Activated naive CD4-positive, alpha-beta T cell (primary cell): ENCODE measurements at regions not wholly inside any gene's neighbourhood (a gene's known extent, or its start where the extent isn't known, plus 50 kb on each side); places are given as distances from the start of the nearest gene placed in this dataset.

Experiments used
- DNase-seq, 4 experiments: peaks; one replicate each; lab custom pipeline; 2025; lab: John Stamatoyannopoulos, UW

- no peak for DNase-seq
These were observed 178.3 kb upstream of the ZIC3 start for GRCh38 chrX:137387646-137388045.

GRCh38 chrX:137366018-137366633 lies 199.8 kb upstream of the ZIC3 start:
- no peak for DNase-seq

GRCh38 chrX:137363559-137363958 lies 202.4 kb upstream of the ZIC3 start:
- DNase-seq = no peak

- DNase-seq = no peak
These were observed 203.3 kb upstream of the ZIC3 start for GRCh38 chrX:137362583-137362982.

GRCh38 chrX:137354851-137355250 lies 211.1 kb upstream of the ZIC3 start:
- DNase-seq = no peak

- DNase-seq = no peak
These were observed 212.5 kb upstream of the ZIC3 start for GRCh38 chrX:137353404-137353803.

GRCh38 chrX:137352101-137352660 lies 213.7 kb upstream of the ZIC3 start:
- no peak for DNase-seq

GRCh38 chrX:137342969-137343368 lies 223.0 kb upstream of the ZIC3 start:
- no peak for DNase-seq

GRCh38 chrX:137313627-137314026 lies 252.3 kb upstream of the ZIC3 start:
- DNase-seq = no peak

- no peak for DNase-seq
These were observed 260.5 kb upstream of the ZIC3 start for GRCh38 chrX:137305404-137305803.

GRCh38 chrX:137297167-137297566 lies 263.4 kb upstream of the GPR101 start:
- no peak for DNase-seq

- DNase-seq = no peak
These were observed 256.2 kb upstream of the GPR101 start for GRCh38 chrX:137290011-137290410.

GRCh38 chrX:137287191-137287590 lies 253.4 kb upstream of the GPR101 start:
- no peak for DNase-seq

- DNase-seq = no peak
These were observed 252.6 kb upstream of the GPR101 start for GRCh38 chrX:137286423-137286822.

GRCh38 chrX:137278825-137279224 lies 245.0 kb upstream of the GPR101 start:
- no peak for DNase-seq

GRCh38 chrX:137263374-137263773 lies 229.6 kb upstream of the GPR101 start:
- DNase-seq = no peak

- no peak for DNase-seq
These were observed 211.4 kb upstream of the GPR101 start for GRCh38 chrX:137245183-137245582.

GRCh38 chrX:137236837-137237236 lies 203.0 kb upstream of the GPR101 start:
- DNase-seq = no peak

- no peak for DNase-seq
These were observed 201.0 kb upstream of the GPR101 start for GRCh38 chrX:137234651-137235402.

- DNase-seq = no peak
These were observed 199.7 kb upstream of the GPR101 start for GRCh38 chrX:137233478-137233877.

GRCh38 chrX:137227151-137227550 lies 193.4 kb upstream of the GPR101 start:
- DNase-seq = no peak

GRCh38 chrX:137215467-137215866 lies 181.7 kb upstream of the GPR101 start:
- DNase-seq = no peak

- DNase-seq = no peak
These were observed 178.4 kb upstream of the GPR101 start for GRCh38 chrX:137212078-137212632.
